Endodermal cell (in vitro differentiated cells): ENCODE measurements at regions not wholly inside any gene's neighbourhood (a gene's known extent, or its start where the extent isn't known, plus 50 kb on each side); places are given as distances from the start of the nearest gene placed in this dataset.

ENCODE experiments used
- DNase-seq: peaks from one replicate; pipeline ENCODE4 v3.0.0-alpha.2; 2017
- H3K27ac ChIP-seq: 2 replicates; pipeline ENCODE4 v1.5.1; 2013; ENCODE audit warnings: mild to moderate bottlenecking, low read depth, low read length, moderate library complexity
- H3K27me3 ChIP-seq: 2 replicates; pipeline ENCODE4 v1.6.1; 2013; ENCODE audit warnings: mild to moderate bottlenecking, low read length, moderate library complexity; ENCODE audit not compliant: insufficient read depth, control insufficient read depth, poor library complexity, severe bottlenecking
- H3K36me3 ChIP-seq: 2 replicates; pipeline ENCODE4 v1.7.0; 2013; ENCODE audit warnings: mild to moderate bottlenecking, low read length, moderate library complexity; ENCODE audit not compliant: control insufficient read depth, insufficient read depth
- H3K4me1 ChIP-seq: one replicate; pipeline ENCODE4 v1.7.0; 2013; ENCODE audit warnings: low read length; ENCODE audit not compliant: control insufficient read depth, insufficient read depth
- H3K4me3 ChIP-seq: 2 replicates; pipeline ENCODE4 v1.5.1; 2013; ENCODE audit warnings: mild to moderate bottlenecking, low read length, moderate library complexity
- H3K9ac ChIP-seq: 2 replicates; pipeline ENCODE4 v1.6.1; 2013; ENCODE audit warnings: mild to moderate bottlenecking, low read length, moderate library complexity; ENCODE audit not compliant: poor library complexity, severe bottlenecking; ENCODE audit errors: extremely low read depth
- H3K9me3 ChIP-seq: 2 replicates; pipeline ENCODE4 v1.6.1; 2013; ENCODE audit warnings: mild to moderate bottlenecking, low read length, moderate library complexity; ENCODE audit not compliant: control insufficient read depth
- H3K27ac Mint-ChIP-seq: 2 replicates; pipeline ENCODE4 v1.8.0; 2020; ENCODE audit warnings: mixed read lengths
- H3K27me3 Mint-ChIP-seq: 2 replicates; pipeline ENCODE4 v1.8.0; 2021; ENCODE audit warnings: mild to moderate bottlenecking, mixed read lengths; ENCODE audit not compliant: insufficient read depth
- H3K36me3 Mint-ChIP-seq: 2 replicates; pipeline ENCODE4 v1.8.0; 2020; ENCODE audit warnings: low read depth, mixed read lengths
- H3K4me1 Mint-ChIP-seq: 2 replicates; pipeline ENCODE4 v1.8.0; 2020; ENCODE audit warnings: mixed read lengths
- H3K4me3 Mint-ChIP-seq: 2 replicates; pipeline ENCODE4 v1.8.0; 2020; ENCODE audit warnings: mild to moderate bottlenecking, moderate library complexity, mixed read lengths
- H3K9me3 Mint-ChIP-seq: 2 replicates; pipeline ENCODE4 v1.8.0; 2020; ENCODE audit warnings: mild to moderate bottlenecking, mixed read lengths
- CTCF ChIP-seq: fragments of 200-600 bp; sonication (generic); conservative IDR thresholded peaks from 2 replicates; pipeline ENCODE4 v1.5.0; 2021; ENCODE audit warnings: antibody characterized with exemption, mild to moderate bottlenecking
- WGBS, 2 experiments: methylation state at CpG; one replicate each; pipeline versions ENCODE4 v1.1.5 to v1.1.7; 2013; ENCODE audit warnings: missing lambda C conversion rate in 2 of 2, mixed read lengths in 1 of 2; ENCODE audit not compliant: insufficient coverage in 1 of 2, insufficient read length in 1 of 2; 5-methylcytosine and 5-hydroxymethylcytosine counted together

DNA sequence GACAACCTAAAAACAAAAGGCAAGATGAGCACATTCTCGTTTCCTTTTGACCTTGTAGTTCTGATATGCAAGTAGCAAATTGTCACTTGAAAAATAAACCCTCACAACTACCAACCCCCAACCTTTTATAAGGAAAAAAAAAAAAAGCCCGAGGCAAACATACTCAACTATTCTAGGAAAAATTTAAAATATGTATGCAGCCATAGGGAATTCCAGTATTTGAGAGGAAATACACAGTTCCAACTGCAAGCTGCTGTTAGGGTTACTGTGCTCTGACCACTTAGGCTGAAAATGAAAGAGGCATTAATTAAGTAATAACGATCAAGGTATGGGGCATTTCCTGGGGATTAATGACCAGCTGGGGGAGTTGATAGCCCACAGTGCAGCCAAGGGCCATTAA lies 281.9 kb upstream of the DPH6 start:
- H3K4me1 Mint-ChIP-seq = no peaks in the 10 kb centered on the region
- DNase-seq = no peak
- TF ChIP-seq CTCF = no peak
- H3K36me3 Mint-ChIP-seq = no peaks in the 10 kb centered on the region
- no peak overlapping the region for H3K4me3 Mint-ChIP-seq
- Histone ChIP-seq H3K36me3 (no peaks in the 10 kb centered on the region), H3K4me3 (no peak overlapping the region), H3K27me3 (no peaks in the 10 kb centered on the region), H3K9ac (no peak overlapping the region), H3K27ac (no peak overlapping the region), H3K9me3 (no peaks in the 10 kb centered on the region), H3K4me1 (no peaks in the 10 kb centered on the region)
- H3K27me3 Mint-ChIP-seq = no peaks in the 10 kb centered on the region
- H3K27ac Mint-ChIP-seq = no peak overlapping the region
- 71 to 83% methylated on average over 1 to 2 of the region's 3 CpGs for WGBS, 2 experiments
- no peaks in the 10 kb centered on the region for H3K9me3 Mint-ChIP-seq

DNA sequence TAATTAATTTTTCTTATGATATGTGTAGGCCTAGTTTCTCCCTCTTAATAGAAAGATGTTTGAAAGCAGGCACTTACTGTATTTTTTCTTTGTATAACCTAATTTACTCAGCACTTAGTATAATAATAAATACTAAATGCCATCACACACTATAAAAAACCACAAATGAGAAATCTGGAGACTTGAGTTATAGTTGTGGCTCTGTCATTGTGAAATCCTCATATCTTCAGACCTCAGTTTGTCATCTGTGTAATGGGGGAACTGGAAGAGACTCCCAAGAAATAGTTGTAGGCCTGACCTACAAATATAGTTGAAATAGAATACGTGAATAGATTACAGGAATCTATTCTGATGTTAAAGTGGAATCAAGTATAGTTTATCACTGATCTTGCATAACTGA lies 287.6 kb upstream of the DPH6 start:
- DNase-seq = no peak
- no peaks in the 10 kb centered on the region for H3K9me3 Mint-ChIP-seq
- H3K36me3 Mint-ChIP-seq = no peaks in the 10 kb centered on the region
- H3K4me3 Mint-ChIP-seq = no peak overlapping the region
- Histone ChIP-seq H3K9me3 (no peaks in the 10 kb centered on the region), H3K36me3 (no peaks in the 10 kb centered on the region), H3K4me3 (no peak overlapping the region), H3K27ac (no peak overlapping the region), H3K27me3 (no peaks in the 10 kb centered on the region), H3K9ac (no peak overlapping the region), H3K4me1 (no peaks in the 10 kb centered on the region)
- H3K27me3 Mint-ChIP-seq = peaks cover 4% of the 10 kb centered on the region
- no peak overlapping the region for H3K27ac Mint-ChIP-seq
- H3K4me1 Mint-ChIP-seq = peaks cover 1% of the 10 kb centered on the region
- TF ChIP-seq CTCF = no peak
- 100% methylated on average over 1 of the region's 1 CpG for WGBS, 2 experiments

DNA sequence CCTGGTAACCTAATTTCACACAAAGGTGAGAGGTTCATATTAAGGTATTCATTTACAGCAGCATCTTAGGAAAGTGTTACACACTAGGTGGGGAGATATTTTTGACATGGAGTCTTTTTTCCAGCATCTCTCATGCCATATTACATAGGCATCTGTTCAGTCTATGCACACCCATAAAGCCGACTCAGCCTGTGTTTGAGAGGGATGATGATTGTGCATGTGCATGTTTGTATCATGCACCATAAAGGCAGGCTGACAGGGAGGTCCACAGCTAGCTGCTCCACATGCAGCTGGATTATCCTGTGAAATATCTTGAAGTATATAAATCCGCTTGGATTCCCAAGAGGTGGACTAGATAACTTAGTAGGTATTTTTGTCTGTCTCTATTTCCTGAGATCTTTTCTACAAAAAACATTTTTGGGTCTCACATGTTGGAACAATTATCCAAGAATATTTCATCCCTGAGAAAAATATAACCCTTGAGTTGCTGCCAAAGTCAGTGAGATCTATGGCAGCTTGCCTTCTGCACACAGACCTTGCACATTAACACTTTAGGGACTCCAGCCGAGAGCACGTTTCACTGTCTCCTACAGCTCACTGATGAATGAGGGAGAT lies 288.4 kb upstream of the DPH6 start:
- no peak for TF ChIP-seq CTCF
- WGBS, 2 experiments = 74 to 100% methylated on average over 1 to 4 of the region's 4 CpGs
- no peak for DNase-seq
- Histone ChIP-seq H3K9me3 (no peaks in the 10 kb centered on the region), H3K4me3 (no peak overlapping the region), H3K36me3 (no peaks in the 10 kb centered on the region), H3K4me1 (no peaks in the 10 kb centered on the region), H3K27ac (no peak overlapping the region), H3K9ac (no peak overlapping the region), H3K27me3 (no peaks in the 10 kb centered on the region)
- peaks cover 4% of the 10 kb centered on the region for H3K27me3 Mint-ChIP-seq
- no peak overlapping the region for H3K4me3 Mint-ChIP-seq
- H3K27ac Mint-ChIP-seq = no peak overlapping the region
- no peaks in the 10 kb centered on the region for H3K9me3 Mint-ChIP-seq
- no peaks in the 10 kb centered on the region for H3K36me3 Mint-ChIP-seq
- H3K4me1 Mint-ChIP-seq = peaks cover 7% of the 10 kb centered on the region
